GM23338 (cell line): ENCODE measurements at regions not wholly inside any gene's neighbourhood (a gene's known extent, or its start where the extent isn't known, plus 50 kb on each side); places are given as distances from the start of the nearest gene placed in this dataset.

Experiments
- CREB1 ChIP-seq: fragments of 250-450 bp; sonication (Bioruptor Pico); IDR thresholded peaks from 2 replicates; pipeline ENCODE4 v1.5.0; 2020; ENCODE audit warnings: low read depth, mild to moderate bottlenecking, moderate library complexity
- EZH2 ChIP-seq: fragments of 200-600 bp; sonication (generic); IDR thresholded peaks from one replicate; pipeline ENCODE4 v1.8.0; 2017; ENCODE audit warnings: antibody characterized with exemption, mild to moderate bottlenecking, low read depth; ENCODE audit not compliant: unreplicated experiment
- POLR2AphosphoS5 ChIP-seq: IDR thresholded peaks from 2 replicates; pipeline ENCODE4 v1.6.1; 2016; ENCODE audit warnings: antibody characterized with exemption, low read depth
- TF ChIP-seq, protein P1 (sequence below), 2 experiments: fragments of 200-600 bp in 1 of 2; sonication (generic) in 1 of 2; conservative IDR thresholded peaks; 2 replicates each; pipeline versions ENCODE4 v1.5.1 to v1.6.1; 2016 to 2017; ENCODE audit warnings: antibody characterized with exemption in 2 of 2, low read depth in 2 of 2, mild to moderate bottlenecking in 2 of 2, moderate library complexity in 1 of 2

- TF ChIP-seq, protein P1, sequence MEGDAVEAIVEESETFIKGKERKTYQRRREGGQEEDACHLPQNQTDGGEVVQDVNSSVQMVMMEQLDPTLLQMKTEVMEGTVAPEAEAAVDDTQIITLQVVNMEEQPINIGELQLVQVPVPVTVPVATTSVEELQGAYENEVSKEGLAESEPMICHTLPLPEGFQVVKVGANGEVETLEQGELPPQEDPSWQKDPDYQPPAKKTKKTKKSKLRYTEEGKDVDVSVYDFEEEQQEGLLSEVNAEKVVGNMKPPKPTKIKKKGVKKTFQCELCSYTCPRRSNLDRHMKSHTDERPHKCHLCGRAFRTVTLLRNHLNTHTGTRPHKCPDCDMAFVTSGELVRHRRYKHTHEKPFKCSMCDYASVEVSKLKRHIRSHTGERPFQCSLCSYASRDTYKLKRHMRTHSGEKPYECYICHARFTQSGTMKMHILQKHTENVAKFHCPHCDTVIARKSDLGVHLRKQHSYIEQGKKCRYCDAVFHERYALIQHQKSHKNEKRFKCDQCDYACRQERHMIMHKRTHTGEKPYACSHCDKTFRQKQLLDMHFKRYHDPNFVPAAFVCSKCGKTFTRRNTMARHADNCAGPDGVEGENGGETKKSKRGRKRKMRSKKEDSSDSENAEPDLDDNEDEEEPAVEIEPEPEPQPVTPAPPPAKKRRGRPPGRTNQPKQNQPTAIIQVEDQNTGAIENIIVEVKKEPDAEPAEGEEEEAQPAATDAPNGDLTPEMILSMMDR (conservative IDR thresholded peaks at IDR 0.05; ENCODE audit: low read depth in 2 of 2): no peak
- TF ChIP-seq POLR2AphosphoS5 (no peak), CREB1 (CRISPR knock-in tag) (no peak), EZH2 (no peak)
Measured at GRCh38 chr1:104526158-104526795, 776.6 kb downstream of the AMY1C start.
